CD4-positive, alpha-beta T cell (primary cell): ENCODE measurements at regions not wholly inside any gene's neighbourhood (a gene's known extent, or its start where the extent isn't known, plus 50 kb on each side); places are given as distances from the start of the nearest gene placed in this dataset.

Experiments used
- ATAC-seq: fragments of 200-7000 bp; cut with Tn5 transposase; one replicate; pipeline ENCODE4 v1.10.0; 2022; ENCODE audit warnings: mild to moderate bottlenecking; ENCODE audit not compliant: poor library complexity
- CTCF ChIA-PET: fragments of 350-600 bp; sonication (Branson Sonifier 250); formaldehyde crosslinking; loops from one replicate; lab custom pipeline; 2021; ENCODE audit warnings: antibody characterized with exemption, inconsistent platforms; lab: Charles Lee
- POLR2A ChIA-PET: fragments of 350-600 bp; sonication (Branson Sonifier 250); formaldehyde crosslinking; loops from one replicate; lab custom pipeline; 2021; ENCODE audit warnings: antibody characterized with exemption, inconsistent platforms; lab: Charles Lee
- DNase-seq, 14 experiments: peaks; one replicate each; pipeline ENCODE4 v3.0.0-alpha.2; 2013 to 2020; ENCODE audit warnings: mixed read lengths in 2 of 14
- H3K27ac ChIP-seq, 2 donors: one replicate each; pipeline versions ENCODE4 v1.5.1 to v1.7.0; 2013; ENCODE audit warnings: low read length in 2 of 2, low read depth in 1 of 2, mild to moderate bottlenecking in 1 of 2
- H3K27me3 ChIP-seq, 2 experiments: 1 replicate in 1 of 2; 2 replicates in 1 of 2; pipeline versions ENCODE4 v1.6.1 to v1.7.0; 2013; ENCODE audit warnings: low read length in 2 of 2, control low read depth in 1 of 2, mild to moderate bottlenecking in 1 of 2, moderate library complexity in 1 of 2; ENCODE audit not compliant: insufficient read depth in 2 of 2, control insufficient read depth in 1 of 2
- H3K36me3 ChIP-seq: one replicate; pipeline ENCODE4 v1.6.1; 2013; ENCODE audit warnings: low read length, control low read depth; ENCODE audit not compliant: insufficient read depth
- H3K4me1 ChIP-seq: one replicate; pipeline ENCODE4 v1.6.1; 2013; ENCODE audit warnings: low read length, control low read depth; ENCODE audit not compliant: insufficient read depth
- H3K4me3 ChIP-seq: one replicate; pipeline ENCODE4 v1.5.1; 2013; ENCODE audit warnings: mild to moderate bottlenecking, low read length, moderate library complexity
- H3K9me3 ChIP-seq, 2 experiments: 1 replicate in 1 of 2; 2 replicates in 1 of 2; pipeline versions ENCODE4 v1.6.1 to v1.7.0; 2013; ENCODE audit warnings: low read length in 2 of 2, mild to moderate bottlenecking in 2 of 2, control low read depth in 1 of 2, moderate library complexity in 1 of 2; ENCODE audit not compliant: control insufficient read depth in 1 of 2, insufficient read depth in 1 of 2
- H3K27ac Mint-ChIP-seq: one replicate; pipeline ENCODE4 v1.8.0; 2020; ENCODE audit warnings: mixed read lengths
- H3K27me3 Mint-ChIP-seq: one replicate; pipeline ENCODE4 v1.8.0; 2021; ENCODE audit warnings: mixed read lengths
- H3K36me3 Mint-ChIP-seq: one replicate; pipeline ENCODE4 v1.8.0; 2021; ENCODE audit warnings: low read depth, mixed read lengths
- H3K4me1 Mint-ChIP-seq: one replicate; pipeline ENCODE4 v1.8.0; 2021; ENCODE audit warnings: low read depth, mixed read lengths
- H3K4me3 Mint-ChIP-seq: one replicate; pipeline ENCODE4 v1.8.0; 2020; ENCODE audit warnings: mild to moderate bottlenecking, mixed read lengths
- H3K9me3 Mint-ChIP-seq: one replicate; pipeline ENCODE4 v1.8.0; 2020; ENCODE audit warnings: mixed read lengths
- intact Hi-C, 2 experiments: fragments of 100-400 bp; cut with DNase I in 1 of 2; cut with micrococcal nuclease in 1 of 2; formaldehyde crosslinking; loops; one replicate each; pipeline versions ENCODE4 v1.15.1 to v1.9.0; 2023 to 2025; cut with DNase I, micrococcal nuclease
- TF ChIP-seq, protein P1 (sequence below): fragments of 200-600 bp; IDR thresholded peaks from one replicate; pipeline ENCODE4 v1.8.0; 2022; ENCODE audit warnings: antibody characterized with exemption, mild to moderate bottlenecking

DNA sequence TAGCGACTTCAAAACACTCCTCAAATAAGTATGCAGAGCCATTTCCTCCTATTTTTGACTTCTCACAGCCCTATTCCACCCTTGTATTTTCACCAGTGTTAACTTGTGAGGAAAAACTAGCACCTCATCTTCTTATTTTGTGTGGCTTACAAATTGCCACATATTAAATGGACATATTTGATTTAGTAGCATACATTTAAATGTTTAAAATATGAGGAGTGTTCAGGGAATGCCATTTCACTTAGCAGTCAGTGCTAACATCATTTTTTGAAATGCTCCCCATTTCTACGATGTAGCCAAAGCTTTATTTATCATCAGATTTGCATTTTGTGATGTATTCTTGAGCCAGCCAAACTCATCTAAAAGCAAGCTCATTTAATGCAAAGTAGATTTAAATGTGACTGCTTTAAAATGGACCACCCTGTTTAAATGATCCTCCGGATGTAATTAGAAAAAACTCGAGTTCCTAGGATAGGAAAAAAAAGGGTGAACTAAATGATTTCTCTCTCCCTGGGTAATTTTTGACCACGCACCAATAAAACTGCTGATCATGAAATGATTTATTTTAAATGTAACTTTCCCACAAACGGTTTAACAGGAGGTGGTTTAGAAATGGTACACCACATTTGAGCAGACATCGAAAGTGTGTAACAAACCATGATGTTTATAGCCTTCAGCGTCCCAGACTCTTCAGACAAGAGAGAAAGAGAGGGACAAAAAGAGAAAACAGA lies 172.6 kb downstream of the CD83 start:
- ATAC-seq (no peak), DNase-seq (no peak)
- Histone ChIP-seq H3K4me1 (no peaks in the 10 kb centered on the region), H3K9me3 (no peaks in the 10 kb centered on the region), H3K36me3 (no peaks in the 10 kb centered on the region), H3K4me3 (no peak overlapping the region), H3K27me3 (no peaks in the 10 kb centered on the region), H3K27ac (no peak overlapping the region)
- ChIA-PET POLR2A (interaction anchor here (0.9 kb wide), 1 partner anchor 13 kb away, joined by 3 read pairs; no protein-coding TSS in a partner anchor), CTCF (no interaction called here)
- TF ChIP-seq, protein P1, sequence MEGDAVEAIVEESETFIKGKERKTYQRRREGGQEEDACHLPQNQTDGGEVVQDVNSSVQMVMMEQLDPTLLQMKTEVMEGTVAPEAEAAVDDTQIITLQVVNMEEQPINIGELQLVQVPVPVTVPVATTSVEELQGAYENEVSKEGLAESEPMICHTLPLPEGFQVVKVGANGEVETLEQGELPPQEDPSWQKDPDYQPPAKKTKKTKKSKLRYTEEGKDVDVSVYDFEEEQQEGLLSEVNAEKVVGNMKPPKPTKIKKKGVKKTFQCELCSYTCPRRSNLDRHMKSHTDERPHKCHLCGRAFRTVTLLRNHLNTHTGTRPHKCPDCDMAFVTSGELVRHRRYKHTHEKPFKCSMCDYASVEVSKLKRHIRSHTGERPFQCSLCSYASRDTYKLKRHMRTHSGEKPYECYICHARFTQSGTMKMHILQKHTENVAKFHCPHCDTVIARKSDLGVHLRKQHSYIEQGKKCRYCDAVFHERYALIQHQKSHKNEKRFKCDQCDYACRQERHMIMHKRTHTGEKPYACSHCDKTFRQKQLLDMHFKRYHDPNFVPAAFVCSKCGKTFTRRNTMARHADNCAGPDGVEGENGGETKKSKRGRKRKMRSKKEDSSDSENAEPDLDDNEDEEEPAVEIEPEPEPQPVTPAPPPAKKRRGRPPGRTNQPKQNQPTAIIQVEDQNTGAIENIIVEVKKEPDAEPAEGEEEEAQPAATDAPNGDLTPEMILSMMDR = no peak
- no peaks in the 10 kb centered on the region for H3K27me3 Mint-ChIP-seq
- no peaks in the 10 kb centered on the region for H3K9me3 Mint-ChIP-seq
- H3K27ac Mint-ChIP-seq = no peak overlapping the region
- intact Hi-C loops = no loop called here
- H3K36me3 Mint-ChIP-seq = no peaks in the 10 kb centered on the region
- no peak overlapping the region for H3K4me3 Mint-ChIP-seq
- peaks cover 20% of the 10 kb centered on the region for H3K4me1 Mint-ChIP-seq

DNA sequence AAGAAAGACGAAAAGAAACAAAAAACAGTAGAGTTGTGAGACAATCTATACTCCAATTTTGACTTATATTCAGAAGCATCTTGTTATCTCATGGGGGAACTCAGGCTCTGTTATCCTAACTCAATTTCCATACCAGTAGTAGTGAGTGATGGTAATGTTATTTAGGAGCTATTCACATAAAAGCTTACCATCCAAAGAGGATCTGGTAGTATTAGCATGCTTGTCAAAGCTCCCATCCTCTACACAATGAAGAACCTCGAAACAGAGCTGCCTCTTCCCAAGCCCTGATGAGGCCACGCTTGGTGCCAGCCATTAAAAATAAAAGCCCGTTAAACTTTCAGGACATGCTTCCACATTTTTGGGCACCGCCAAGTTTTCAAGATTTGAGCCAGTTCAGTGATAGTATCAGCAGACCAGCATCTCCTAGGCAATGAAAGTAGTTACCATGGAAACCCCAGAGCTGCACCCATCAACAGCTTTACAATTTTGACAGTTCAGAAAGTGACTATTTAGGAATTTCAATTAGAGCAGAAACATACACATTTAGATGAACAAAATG lies 173.3 kb downstream of the CD83 start:
- H3K27ac Mint-ChIP-seq = no peak overlapping the region
- no peaks in the 10 kb centered on the region for H3K27me3 Mint-ChIP-seq
- CTCF ChIA-PET = no interaction called here
- Histone ChIP-seq H3K27ac (no peak overlapping the region), H3K4me1 (no peaks in the 10 kb centered on the region), H3K9me3 (no peaks in the 10 kb centered on the region), H3K36me3 (no peaks in the 10 kb centered on the region), H3K4me3 (no peak overlapping the region), H3K27me3 (no peaks in the 10 kb centered on the region)
- peaks cover 20% of the 10 kb centered on the region for H3K4me1 Mint-ChIP-seq
- ATAC-seq = no peak
- intact Hi-C loops = no loop called here
- H3K4me3 Mint-ChIP-seq = no peak overlapping the region
- DNase-seq = no peak
- POLR2A ChIA-PET = interaction anchor here (0.9 kb wide), 1 partner anchor 14 kb away, joined by 3 read pairs; no protein-coding TSS in a partner anchor
- H3K36me3 Mint-ChIP-seq = no peaks in the 10 kb centered on the region
- TF ChIP-seq, protein P1 = no peak
- no peaks in the 10 kb centered on the region for H3K9me3 Mint-ChIP-seq

DNA sequence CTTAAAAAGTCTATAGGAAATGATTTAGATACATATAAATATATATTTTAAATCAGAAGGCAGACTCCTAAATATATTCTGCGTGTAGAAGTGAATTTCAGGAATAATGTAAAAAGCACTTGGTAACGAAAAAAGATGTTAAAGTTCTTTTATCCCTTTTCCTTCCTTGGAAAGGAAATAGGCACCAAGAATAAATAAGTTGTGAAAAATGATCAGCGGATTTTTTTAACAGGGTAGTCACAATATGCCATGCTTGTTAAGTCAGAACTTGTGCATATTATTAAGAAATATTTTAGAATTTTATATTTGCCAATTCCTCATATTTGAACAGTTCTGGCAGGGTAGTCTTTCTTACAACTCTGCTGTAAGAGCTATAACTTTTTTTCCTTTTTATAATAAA lies 173.8 kb downstream of the CD83 start:
- Mint-ChIP-seq H3K4me3 (no peak overlapping the region), H3K27ac (no peak overlapping the region), H3K9me3 (no peaks in the 10 kb centered on the region), H3K4me1 (peaks cover 20% of the 10 kb centered on the region), H3K36me3 (no peaks in the 10 kb centered on the region), H3K27me3 (no peaks in the 10 kb centered on the region)
- no peak for DNase-seq
- POLR2A ChIA-PET = no interaction called here
- H3K4me3 ChIP-seq = no peak overlapping the region
- H3K9me3 ChIP-seq = no peaks in the 10 kb centered on the region
- no peaks in the 10 kb centered on the region for H3K27me3 ChIP-seq
- H3K36me3 ChIP-seq = no peaks in the 10 kb centered on the region
- no peaks in the 10 kb centered on the region for H3K4me1 ChIP-seq
- ATAC-seq = no peak
- TF ChIP-seq, protein P1 = no peak
- no peak overlapping the region for H3K27ac ChIP-seq
- CTCF ChIA-PET = no interaction called here
- intact Hi-C loops = no loop called here
